ENCODE measurements at regions not wholly inside any gene's neighbourhood (a gene's known extent, or its start where the extent isn't known, plus 50 kb on each side); places are given as distances from the start of the nearest gene placed in this dataset.

GRCh38 chr6:1103945-1104623, 207.8 kb upstream of the FOXQ1 start:
- Mint-ChIP-seq H3K27ac (no peak overlapping the region), H3K9me3 (ENCODE audit: insufficient read depth) (no peaks in the 10 kb centered on the region), H3K4me1 (ENCODE audit: low read depth) (no peaks in the 10 kb centered on the region), H3K36me3 (ENCODE audit: low read depth) (no peaks in the 10 kb centered on the region), H3K27me3 (ENCODE audit: low read depth) (peaks cover 11% of the 10 kb centered on the region), H3K4me3 (no peak overlapping the region)
- ChIA-PET POLR2A (no interaction called here), CTCF (interaction anchor here (0.6 kb wide), 1 partner anchor 98 kb away, joined by 3 read pairs; no protein-coding TSS in a partner anchor)
- ATAC-seq (no peak), DNase-seq (no peak)

- Mint-ChIP-seq H3K9me3 (ENCODE audit: insufficient read depth) (no peaks in the 10 kb centered on the region), H3K27ac (no peak overlapping the region), H3K4me3 (no peak overlapping the region), H3K27me3 (ENCODE audit: low read depth) (peaks cover 13% of the 10 kb centered on the region), H3K36me3 (ENCODE audit: low read depth) (no peaks in the 10 kb centered on the region), H3K4me1 (ENCODE audit: low read depth) (no peaks in the 10 kb centered on the region)
- DNase-seq: no peak
- POLR2A ChIA-PET: no interaction called here
- CTCF ChIA-PET: no interaction called here
- no peak for ATAC-seq
Observed at GRCh38 chr6:1103021-1103420, 208.9 kb upstream of the FOXQ1 start.

- H3K36me3 Mint-ChIP-seq (ENCODE audit: low read depth): no peaks in the 10 kb centered on the region
- H3K27ac Mint-ChIP-seq: no peak overlapping the region
- POLR2A ChIA-PET: no interaction called here
- H3K4me1 Mint-ChIP-seq (ENCODE audit: low read depth): no peaks in the 10 kb centered on the region
- DNase-seq (no peak), ATAC-seq (no peak)
- CTCF ChIA-PET: no interaction called here
- H3K4me3 Mint-ChIP-seq: no peak overlapping the region
- H3K27me3 Mint-ChIP-seq (ENCODE audit: low read depth): peaks cover 13% of the 10 kb centered on the region
- no peaks in the 10 kb centered on the region for H3K9me3 Mint-ChIP-seq (ENCODE audit: insufficient read depth)
Observed at GRCh38 chr6:1100269-1100668, 211.6 kb upstream of the FOXQ1 start.

GRCh38 chr6:1099264-1099663, 212.6 kb upstream of the FOXQ1 start:
- Mint-ChIP-seq H3K9me3 (ENCODE audit: insufficient read depth) (no peaks in the 10 kb centered on the region), H3K27ac (no peak overlapping the region), H3K4me1 (ENCODE audit: low read depth) (no peaks in the 10 kb centered on the region), H3K36me3 (ENCODE audit: low read depth) (no peaks in the 10 kb centered on the region), H3K27me3 (ENCODE audit: low read depth) (peaks cover 13% of the 10 kb centered on the region), H3K4me3 (no peak overlapping the region)
- no peak for ATAC-seq
- ChIA-PET POLR2A (no interaction called here), CTCF (no interaction called here)
- DNase-seq: no peak

- no peak for DNase-seq
- Mint-ChIP-seq H3K4me3 (no peak overlapping the region), H3K9me3 (ENCODE audit: insufficient read depth) (no peaks in the 10 kb centered on the region), H3K36me3 (ENCODE audit: low read depth) (no peaks in the 10 kb centered on the region), H3K4me1 (ENCODE audit: low read depth) (no peaks in the 10 kb centered on the region), H3K27me3 (ENCODE audit: low read depth) (peaks cover 13% of the 10 kb centered on the region), H3K27ac (no peak overlapping the region)
- ChIA-PET CTCF (no interaction called here), POLR2A (no interaction called here)
- ATAC-seq: no peak
Observed at GRCh38 chr6:1096967-1097765, 214.7 kb upstream of the FOXQ1 start.

- H3K27me3 Mint-ChIP-seq (ENCODE audit: low read depth): peaks cover 5% of the 10 kb centered on the region
- DNase-seq: no peak
- H3K4me3 Mint-ChIP-seq: no peak overlapping the region
- H3K9me3 Mint-ChIP-seq (ENCODE audit: insufficient read depth): no peaks in the 10 kb centered on the region
- H3K27ac Mint-ChIP-seq: no peak overlapping the region
- ATAC-seq: no peak
- ChIA-PET CTCF (no interaction called here), POLR2A (no interaction called here)
- H3K4me1 Mint-ChIP-seq (ENCODE audit: low read depth): no peaks in the 10 kb centered on the region
- H3K36me3 Mint-ChIP-seq (ENCODE audit: low read depth): no peaks in the 10 kb centered on the region
Observed at GRCh38 chr6:1094306-1094705, 217.6 kb upstream of the FOXQ1 start.

GRCh38 chr6:1091900-1092299, 220.0 kb upstream of the FOXQ1 start:
- ChIA-PET CTCF (no interaction called here), POLR2A (no interaction called here)
- H3K9me3 Mint-ChIP-seq (ENCODE audit: insufficient read depth): no peaks in the 10 kb centered on the region
- no peaks in the 10 kb centered on the region for H3K4me1 Mint-ChIP-seq (ENCODE audit: low read depth)
- no peaks in the 10 kb centered on the region for H3K36me3 Mint-ChIP-seq (ENCODE audit: low read depth)
- DNase-seq (no peak), ATAC-seq (no peak)
- H3K27me3 Mint-ChIP-seq (ENCODE audit: low read depth): peaks cover 5% of the 10 kb centered on the region
- no peak overlapping the region for H3K4me3 Mint-ChIP-seq
- no peak overlapping the region for H3K27ac Mint-ChIP-seq

- Mint-ChIP-seq H3K9me3 (ENCODE audit: insufficient read depth) (no peaks in the 10 kb centered on the region), H3K27me3 (ENCODE audit: low read depth) (peaks cover 5% of the 10 kb centered on the region), H3K36me3 (ENCODE audit: low read depth) (no peaks in the 10 kb centered on the region), H3K4me1 (ENCODE audit: low read depth) (no peaks in the 10 kb centered on the region), H3K27ac (no peak overlapping the region), H3K4me3 (no peak overlapping the region)
- DNase-seq (no peak), ATAC-seq (no peak)
- ChIA-PET CTCF (no interaction called here), POLR2A (no interaction called here)
Observed at GRCh38 chr6:1089859-1090258, 222.0 kb upstream of the FOXQ1 start.

- Mint-ChIP-seq H3K27ac (no peak overlapping the region), H3K9me3 (ENCODE audit: insufficient read depth) (no peaks in the 10 kb centered on the region), H3K36me3 (ENCODE audit: low read depth) (no peaks in the 10 kb centered on the region), H3K4me3 (no peak overlapping the region), H3K4me1 (ENCODE audit: low read depth) (no peaks in the 10 kb centered on the region), H3K27me3 (ENCODE audit: low read depth) (peaks cover 3% of the 10 kb centered on the region)
- DNase-seq: no peak
- ChIA-PET CTCF (no interaction called here), POLR2A (no interaction called here)
- ATAC-seq: no peak
Observed at GRCh38 chr6:1088492-1089001, 223.4 kb upstream of the FOXQ1 start.

GRCh38 chr6:1087154-1087843, 224.6 kb upstream of the FOXQ1 start:
- ChIA-PET CTCF (no interaction called here), POLR2A (no interaction called here)
- no peak overlapping the region for H3K27ac Mint-ChIP-seq
- H3K36me3 Mint-ChIP-seq (ENCODE audit: low read depth): no peaks in the 10 kb centered on the region
- no peaks in the 10 kb centered on the region for H3K4me1 Mint-ChIP-seq (ENCODE audit: low read depth)
- no peak overlapping the region for H3K4me3 Mint-ChIP-seq
- ATAC-seq (no peak), DNase-seq (no peak)
- peaks cover 3% of the 10 kb centered on the region for H3K27me3 Mint-ChIP-seq (ENCODE audit: low read depth)
- no peaks in the 10 kb centered on the region for H3K9me3 Mint-ChIP-seq (ENCODE audit: insufficient read depth)

- ATAC-seq: no peak
Observed at GRCh38 chr6:1086446-1087153, 225.3 kb upstream of the FOXQ1 start.

More at GRCh38 chr6:1086446-1087153, 225.3 kb upstream of the FOXQ1 start:
- no peak overlapping the region for H3K4me3 Mint-ChIP-seq
- H3K27ac Mint-ChIP-seq: no peak overlapping the region
- no peaks in the 10 kb centered on the region for H3K4me1 Mint-ChIP-seq (ENCODE audit: low read depth)
- CTCF ChIA-PET: no interaction called here
- H3K9me3 Mint-ChIP-seq (ENCODE audit: insufficient read depth): no peaks in the 10 kb centered on the region
- POLR2A ChIA-PET: no interaction called here
- H3K36me3 Mint-ChIP-seq (ENCODE audit: low read depth): no peaks in the 10 kb centered on the region
- H3K27me3 Mint-ChIP-seq (ENCODE audit: low read depth): peaks cover 3% of the 10 kb centered on the region
- DNase-seq: no peak
